Upper lobe of left lung (tissue), 4 donors: ENCODE measurements at regions not wholly inside any gene's neighbourhood (a gene's known extent, or its start where the extent isn't known, plus 50 kb on each side); places are given as distances from the start of the nearest gene placed in this dataset.

Source experiments
- POLR2A ChIP-seq, 4 donors: fragments of 450-650 bp; IDR thresholded peaks; one replicate each; pipeline ENCODE4 v1.5.1; 2016 to 2017; ENCODE audit warnings: antibody characterized with exemption in 4 of 4, mild to moderate bottlenecking in 2 of 4
- POLR2AphosphoS5 ChIP-seq, 2 donors: sonication (generic); formaldehyde crosslinking; IDR thresholded peaks; one replicate each; pipeline ENCODE4 v1.5.1; 2017; ENCODE audit warnings: antibody characterized with exemption in 2 of 2
- TF ChIP-seq, protein P1 (sequence below), 6 experiments: fragments of 450-650 bp in 4 of 6; fragments of 200-600 bp in 2 of 6; sonication (generic) in 2 of 6; IDR thresholded peaks; one replicate each; pipeline ENCODE4 v1.5.1; 2016 to 2019; ENCODE audit warnings: antibody characterized with exemption in 6 of 6

DNA sequence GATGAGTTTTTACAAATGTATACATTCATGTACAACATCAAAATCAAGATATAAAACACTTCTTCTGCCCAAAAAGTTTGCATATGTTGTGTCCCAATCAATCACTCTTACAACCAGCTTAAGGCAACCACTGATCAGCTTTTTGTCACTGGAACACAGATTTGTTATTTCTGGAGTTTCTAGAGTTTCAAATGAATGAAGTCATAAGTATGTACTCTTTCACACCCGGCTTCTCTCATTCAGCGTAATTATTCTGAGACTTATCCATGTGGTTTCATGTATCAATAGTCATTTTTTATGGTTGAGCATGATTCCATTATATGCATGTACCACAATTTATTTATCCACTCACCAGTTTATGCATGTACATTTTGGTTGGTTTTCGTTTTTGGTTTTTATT, 53.0 kb upstream of the CORO2B start:
- TF ChIP-seq, protein P1, sequence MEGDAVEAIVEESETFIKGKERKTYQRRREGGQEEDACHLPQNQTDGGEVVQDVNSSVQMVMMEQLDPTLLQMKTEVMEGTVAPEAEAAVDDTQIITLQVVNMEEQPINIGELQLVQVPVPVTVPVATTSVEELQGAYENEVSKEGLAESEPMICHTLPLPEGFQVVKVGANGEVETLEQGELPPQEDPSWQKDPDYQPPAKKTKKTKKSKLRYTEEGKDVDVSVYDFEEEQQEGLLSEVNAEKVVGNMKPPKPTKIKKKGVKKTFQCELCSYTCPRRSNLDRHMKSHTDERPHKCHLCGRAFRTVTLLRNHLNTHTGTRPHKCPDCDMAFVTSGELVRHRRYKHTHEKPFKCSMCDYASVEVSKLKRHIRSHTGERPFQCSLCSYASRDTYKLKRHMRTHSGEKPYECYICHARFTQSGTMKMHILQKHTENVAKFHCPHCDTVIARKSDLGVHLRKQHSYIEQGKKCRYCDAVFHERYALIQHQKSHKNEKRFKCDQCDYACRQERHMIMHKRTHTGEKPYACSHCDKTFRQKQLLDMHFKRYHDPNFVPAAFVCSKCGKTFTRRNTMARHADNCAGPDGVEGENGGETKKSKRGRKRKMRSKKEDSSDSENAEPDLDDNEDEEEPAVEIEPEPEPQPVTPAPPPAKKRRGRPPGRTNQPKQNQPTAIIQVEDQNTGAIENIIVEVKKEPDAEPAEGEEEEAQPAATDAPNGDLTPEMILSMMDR (IDR thresholded peaks at IDR 0.05): no peak
- TF ChIP-seq POLR2A (IDR thresholded peaks at IDR 0.05) (no peak), POLR2AphosphoS5 (IDR thresholded peaks at IDR 0.05) (no peak)
